IMR-90 (cell line): ENCODE measurements at regions not wholly inside any gene's neighbourhood (a gene's known extent, or its start where the extent isn't known, plus 50 kb on each side); places are given as distances from the start of the nearest gene placed in this dataset.

Source experiments
- MXI1 ChIP-seq: IDR thresholded peaks from 2 replicates; pipeline ENCODE4 v1.6.1; 2012; ENCODE audit warnings: low read depth, mild to moderate bottlenecking, low read length, moderate library complexity, borderline replicate concordance
- POLR2A ChIP-seq: IDR thresholded peaks from 2 replicates; pipeline ENCODE4 v1.6.1; 2012; ENCODE audit warnings: mild to moderate bottlenecking, low read depth, low read length
- RFX5 ChIP-seq: IDR thresholded peaks from 2 replicates; pipeline ENCODE4 v1.8.0; 2012; ENCODE audit warnings: low read depth, mild to moderate bottlenecking, low read length, moderate library complexity
- SMC3 ChIP-seq: fragments of 150-350 bp; IDR thresholded peaks from 2 replicates; pipeline ENCODE4 v1.6.1; 2016; ENCODE audit warnings: low read depth, mild to moderate bottlenecking, antibody characterized with exemption, low read length, moderate library complexity
- TF ChIP-seq, protein P1 (sequence below): conservative IDR thresholded peaks from 2 replicates; pipeline ENCODE4 v1.5.1; 2012; ENCODE audit warnings: mild to moderate bottlenecking, low read depth, low read length, improper control_type of control experiment

GRCh38 chr20:40765814-40766480, 76.9 kb upstream of the MAFB start:
- TF ChIP-seq, protein P1, sequence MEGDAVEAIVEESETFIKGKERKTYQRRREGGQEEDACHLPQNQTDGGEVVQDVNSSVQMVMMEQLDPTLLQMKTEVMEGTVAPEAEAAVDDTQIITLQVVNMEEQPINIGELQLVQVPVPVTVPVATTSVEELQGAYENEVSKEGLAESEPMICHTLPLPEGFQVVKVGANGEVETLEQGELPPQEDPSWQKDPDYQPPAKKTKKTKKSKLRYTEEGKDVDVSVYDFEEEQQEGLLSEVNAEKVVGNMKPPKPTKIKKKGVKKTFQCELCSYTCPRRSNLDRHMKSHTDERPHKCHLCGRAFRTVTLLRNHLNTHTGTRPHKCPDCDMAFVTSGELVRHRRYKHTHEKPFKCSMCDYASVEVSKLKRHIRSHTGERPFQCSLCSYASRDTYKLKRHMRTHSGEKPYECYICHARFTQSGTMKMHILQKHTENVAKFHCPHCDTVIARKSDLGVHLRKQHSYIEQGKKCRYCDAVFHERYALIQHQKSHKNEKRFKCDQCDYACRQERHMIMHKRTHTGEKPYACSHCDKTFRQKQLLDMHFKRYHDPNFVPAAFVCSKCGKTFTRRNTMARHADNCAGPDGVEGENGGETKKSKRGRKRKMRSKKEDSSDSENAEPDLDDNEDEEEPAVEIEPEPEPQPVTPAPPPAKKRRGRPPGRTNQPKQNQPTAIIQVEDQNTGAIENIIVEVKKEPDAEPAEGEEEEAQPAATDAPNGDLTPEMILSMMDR, result no peak
- TF ChIP-seq SMC3 (no peak), RFX5 (no peak), POLR2A (no peak), MXI1 (no peak)
